ENCODE measurements at regions not wholly inside any gene's neighbourhood (a gene's known extent, or its start where the extent isn't known, plus 50 kb on each side); places are given as distances from the start of the nearest gene placed in this dataset.

- Histone ChIP-seq H3K4me3 (no peak overlapping the region), H3K4me1 (no peaks in the 10 kb centered on the region), H3K27ac (no peak overlapping the region), H3K9me3 (no peaks in the 10 kb centered on the region), H3K36me3 (no peaks in the 10 kb centered on the region), H3K27me3 (no peaks in the 10 kb centered on the region)
- ATAC-seq = no peak
- DNase-seq = no peak
- TF ChIP-seq CTCF (IDR thresholded peaks at IDR 0.05) = no peak
- intact Hi-C loops (cut with DNase I) = no loop called here
Measured at GRCh38 chr9:3004572-3004971, 160.7 kb upstream of the PUM3 start.

- Histone ChIP-seq H3K4me3 (no peak overlapping the region), H3K9me3 (no peaks in the 10 kb centered on the region), H3K36me3 (no peaks in the 10 kb centered on the region), H3K27ac (no peak overlapping the region), H3K4me1 (no peaks in the 10 kb centered on the region), H3K27me3 (no peaks in the 10 kb centered on the region)
- no peak for TF ChIP-seq CTCF (IDR thresholded peaks at IDR 0.05)
- DNase-seq (no peak), ATAC-seq (no peak)
- intact Hi-C loops (cut with DNase I) = no loop called here
Measured at GRCh38 chr9:3001311-3001710, 157.4 kb upstream of the PUM3 start.

GRCh38 chr9:2992427-2992826 lies 148.5 kb upstream of the PUM3 start:
- intact Hi-C loops (cut with DNase I) = no loop called here
- Histone ChIP-seq H3K4me3 (no peak overlapping the region), H3K4me1 (no peaks in the 10 kb centered on the region), H3K36me3 (no peaks in the 10 kb centered on the region), H3K27ac (no peak overlapping the region), H3K27me3 (peaks cover 0 to 10% of the 10 kb centered on the region in 2 donors), H3K9me3 (no peaks in the 10 kb centered on the region)
- DNase-seq (no peak), ATAC-seq (no peak)
- no peak for TF ChIP-seq CTCF (IDR thresholded peaks at IDR 0.05)

- H3K4me1 ChIP-seq = no peaks in the 10 kb centered on the region
- TF ChIP-seq CTCF (IDR thresholded peaks at IDR 0.05) = no peak
- H3K4me3 ChIP-seq = no peak overlapping the region
- H3K27me3 ChIP-seq = peaks cover 0 to 10% of the 10 kb centered on the region in 2 donors
- H3K36me3 ChIP-seq = no peaks in the 10 kb centered on the region
- intact Hi-C loops (cut with DNase I) = no loop called here
- no peak overlapping the region for H3K27ac ChIP-seq
- no peaks in the 10 kb centered on the region for H3K9me3 ChIP-seq
- DNase-seq (no peak), ATAC-seq (no peak)
Measured at GRCh38 chr9:2991292-2991691, 147.4 kb upstream of the PUM3 start.

- ATAC-seq (no peak), DNase-seq (no peak)
- intact Hi-C loops (cut with DNase I) = no loop called here
- H3K27ac ChIP-seq = no peak overlapping the region
- H3K4me3 ChIP-seq = no peak overlapping the region
- no peak for TF ChIP-seq CTCF (IDR thresholded peaks at IDR 0.05)
- H3K36me3 ChIP-seq = no peaks in the 10 kb centered on the region
- no peaks in the 10 kb centered on the region for H3K4me1 ChIP-seq
- H3K9me3 ChIP-seq = no peaks in the 10 kb centered on the region
- H3K27me3 ChIP-seq = peaks cover 0 to 10% of the 10 kb centered on the region in 2 donors
Measured at GRCh38 chr9:2987679-2988078, 143.8 kb upstream of the PUM3 start.

Measured in left lung (tissue), 4 donors.